Hepatocyte (in vitro differentiated cells): ENCODE measurements at regions not wholly inside any gene's neighbourhood (a gene's known extent, or its start where the extent isn't known, plus 50 kb on each side); places are given as distances from the start of the nearest gene placed in this dataset.

ENCODE experiments used
- DNase-seq: peaks from one replicate; pipeline ENCODE4 v3.0.0-alpha.2; 2016; ENCODE audit warnings: low spot score
- H2AFZ ChIP-seq: fragments of 200-600 bp; sonication (generic); 2 replicates; pipeline ENCODE4 v1.6.0; 2016; ENCODE audit warnings: antibody characterized with exemption, mild to moderate bottlenecking
- H3K27ac ChIP-seq: fragments of 200-600 bp; sonication (generic); 2 replicates; pipeline ENCODE4 v1.5.1; 2016; ENCODE audit warnings: mild to moderate bottlenecking
- H3K27me3 ChIP-seq: fragments of 200-600 bp; sonication (generic); 2 replicates; pipeline ENCODE4 v1.6.1; 2016
- H3K36me3 ChIP-seq: fragments of 200-600 bp; sonication (generic); replicated peaks from 2 replicates; pipeline ENCODE4 v1.5.1; 2016; ENCODE audit warnings: low read depth; ENCODE audit not compliant: insufficient read depth
- H3K4me1 ChIP-seq: fragments of 200-600 bp; sonication (generic); 2 replicates; pipeline ENCODE4 v1.5.1; 2016; ENCODE audit warnings: mild to moderate bottlenecking, moderate library complexity; ENCODE audit not compliant: insufficient read depth
- H3K4me2 ChIP-seq: fragments of 200-600 bp; sonication (generic); 2 replicates; pipeline ENCODE4 v1.6.0; 2016
- H3K4me3 ChIP-seq: fragments of 200-600 bp; sonication (generic); 2 replicates; pipeline ENCODE4 v1.5.1; 2016; ENCODE audit warnings: mild to moderate bottlenecking
- H3K79me2 ChIP-seq: fragments of 200-600 bp; sonication (generic); 2 replicates; pipeline ENCODE4 v1.6.0; 2017; ENCODE audit warnings: mild to moderate bottlenecking
- H3K9me2 ChIP-seq: fragments of 200-600 bp; sonication (generic); replicated peaks from 2 replicates; pipeline ENCODE4 v1.6.0; 2017; ENCODE audit warnings: mild to moderate bottlenecking; ENCODE audit not compliant: insufficient read depth
- H3K9me3 ChIP-seq: fragments of 200-600 bp; sonication (generic); 2 replicates; pipeline ENCODE4 v1.5.1; 2016; ENCODE audit warnings: low read depth, mild to moderate bottlenecking
- H4K20me1 ChIP-seq: fragments of 200-600 bp; sonication (generic); 2 replicates; pipeline ENCODE4 v1.6.0; 2016; ENCODE audit warnings: mild to moderate bottlenecking; ENCODE audit not compliant: insufficient read depth, poor library complexity, severe bottlenecking
- EZH2 ChIP-seq: fragments of 200-600 bp; sonication (generic); IDR thresholded peaks from 2 replicates; pipeline ENCODE4 v1.6.1; 2016; ENCODE audit warnings: antibody characterized with exemption, mild to moderate bottlenecking, borderline replicate concordance
- EZH2phosphoT487 ChIP-seq: fragments of 200-600 bp; sonication (generic); IDR thresholded peaks from one replicate; pipeline ENCODE4 v1.6.1; 2018; ENCODE audit warnings: antibody characterized with exemption, mild to moderate bottlenecking, low read depth, moderate library complexity; ENCODE audit not compliant: unreplicated experiment, severe bottlenecking
- WGBS: methylation state at CpG from one replicate; pipeline ENCODE4 v1.1.6; 2016; ENCODE audit warnings: low lambda C conversion rate; ENCODE audit errors: missing lambda C conversion rate; 5-methylcytosine and 5-hydroxymethylcytosine counted together
- TF ChIP-seq, protein P1 (sequence below): fragments of 200-600 bp; sonication (generic); IDR thresholded peaks from 2 replicates; pipeline ENCODE4 v1.5.1; 2016; ENCODE audit warnings: antibody characterized with exemption, mild to moderate bottlenecking; ENCODE audit not compliant: poor library complexity

DNA sequence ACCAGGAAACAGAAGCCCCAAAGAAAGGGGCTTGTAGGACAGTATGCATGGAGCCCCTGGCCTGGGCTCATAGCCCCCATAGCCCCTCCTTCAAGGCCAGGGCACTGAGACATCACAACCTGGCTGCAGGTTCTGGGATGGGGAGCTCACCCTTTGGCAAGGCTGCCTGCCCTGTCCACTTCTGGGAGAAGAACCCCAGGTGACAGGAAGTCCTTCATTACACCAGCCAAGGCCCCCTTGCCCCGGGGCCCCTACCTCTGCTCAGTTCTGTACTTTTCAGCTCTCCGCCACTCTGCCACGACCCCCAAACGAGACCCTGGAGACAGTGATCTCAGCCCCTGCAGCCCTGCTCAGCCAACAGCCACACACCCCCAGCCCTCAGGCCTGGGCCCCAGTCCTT is 223.2 kb upstream of the RTL1 start:
- Histone ChIP-seq H3K27ac (no peak overlapping the region), H3K79me2 (no peaks in the 10 kb centered on the region), H3K4me1 (peaks cover 9% of the 10 kb centered on the region), H3K36me3 (no peaks in the 10 kb centered on the region), H2AFZ (no peak overlapping the region), H3K27me3 (no peaks in the 10 kb centered on the region), H3K4me2 (no peak overlapping the region), H3K9me2 (no peaks in the 10 kb centered on the region), H4K20me1 (no peaks in the 10 kb centered on the region), H3K4me3 (no peak overlapping the region), H3K9me3 (no peaks in the 10 kb centered on the region)
- DNase-seq, result no peak
- 98% methylated on average over 4 of the region's 4 CpGs for WGBS
- no peak for TF ChIP-seq EZH2phosphoT487

DNA sequence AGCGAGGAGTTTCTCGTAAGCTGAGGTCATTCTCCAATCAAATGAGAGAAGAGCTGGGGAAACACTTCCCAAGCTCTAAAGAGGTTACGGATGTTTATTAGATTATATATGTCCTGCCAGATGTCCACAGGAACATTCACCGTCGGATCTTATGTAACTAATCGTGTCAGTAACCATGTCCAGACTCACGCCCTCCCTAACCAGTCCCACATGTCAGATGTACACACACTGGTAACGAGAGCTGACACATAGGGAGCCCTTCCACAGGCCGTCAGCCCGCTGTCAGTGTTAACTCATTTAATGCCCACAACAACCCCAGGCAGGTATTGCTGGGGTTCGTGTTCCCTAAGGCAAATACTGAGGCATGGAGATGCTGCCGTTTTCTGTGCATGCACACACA is 223.7 kb upstream of the RTL1 start:
- 59% methylated on average over 12 of the region's 12 CpGs for WGBS
- no peaks in the 10 kb centered on the region for H3K79me2 ChIP-seq
- H3K27me3 ChIP-seq, result no peaks in the 10 kb centered on the region
- no peaks in the 10 kb centered on the region for H3K9me3 ChIP-seq
- no peak overlapping the region for H3K4me3 ChIP-seq
- no peaks in the 10 kb centered on the region for H4K20me1 ChIP-seq
- H3K4me2 ChIP-seq, result no peak overlapping the region
- H3K4me1 ChIP-seq, result peaks cover 9% of the 10 kb centered on the region
- no peak for DNase-seq
- TF ChIP-seq, protein P1, sequence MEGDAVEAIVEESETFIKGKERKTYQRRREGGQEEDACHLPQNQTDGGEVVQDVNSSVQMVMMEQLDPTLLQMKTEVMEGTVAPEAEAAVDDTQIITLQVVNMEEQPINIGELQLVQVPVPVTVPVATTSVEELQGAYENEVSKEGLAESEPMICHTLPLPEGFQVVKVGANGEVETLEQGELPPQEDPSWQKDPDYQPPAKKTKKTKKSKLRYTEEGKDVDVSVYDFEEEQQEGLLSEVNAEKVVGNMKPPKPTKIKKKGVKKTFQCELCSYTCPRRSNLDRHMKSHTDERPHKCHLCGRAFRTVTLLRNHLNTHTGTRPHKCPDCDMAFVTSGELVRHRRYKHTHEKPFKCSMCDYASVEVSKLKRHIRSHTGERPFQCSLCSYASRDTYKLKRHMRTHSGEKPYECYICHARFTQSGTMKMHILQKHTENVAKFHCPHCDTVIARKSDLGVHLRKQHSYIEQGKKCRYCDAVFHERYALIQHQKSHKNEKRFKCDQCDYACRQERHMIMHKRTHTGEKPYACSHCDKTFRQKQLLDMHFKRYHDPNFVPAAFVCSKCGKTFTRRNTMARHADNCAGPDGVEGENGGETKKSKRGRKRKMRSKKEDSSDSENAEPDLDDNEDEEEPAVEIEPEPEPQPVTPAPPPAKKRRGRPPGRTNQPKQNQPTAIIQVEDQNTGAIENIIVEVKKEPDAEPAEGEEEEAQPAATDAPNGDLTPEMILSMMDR, result no peak
- TF ChIP-seq EZH2 (no peak), EZH2phosphoT487 (no peak)
- no peaks in the 10 kb centered on the region for H3K9me2 ChIP-seq
- no peak overlapping the region for H2AFZ ChIP-seq
- H3K27ac ChIP-seq, result no peak overlapping the region
- H3K36me3 ChIP-seq, result no peaks in the 10 kb centered on the region

DNA sequence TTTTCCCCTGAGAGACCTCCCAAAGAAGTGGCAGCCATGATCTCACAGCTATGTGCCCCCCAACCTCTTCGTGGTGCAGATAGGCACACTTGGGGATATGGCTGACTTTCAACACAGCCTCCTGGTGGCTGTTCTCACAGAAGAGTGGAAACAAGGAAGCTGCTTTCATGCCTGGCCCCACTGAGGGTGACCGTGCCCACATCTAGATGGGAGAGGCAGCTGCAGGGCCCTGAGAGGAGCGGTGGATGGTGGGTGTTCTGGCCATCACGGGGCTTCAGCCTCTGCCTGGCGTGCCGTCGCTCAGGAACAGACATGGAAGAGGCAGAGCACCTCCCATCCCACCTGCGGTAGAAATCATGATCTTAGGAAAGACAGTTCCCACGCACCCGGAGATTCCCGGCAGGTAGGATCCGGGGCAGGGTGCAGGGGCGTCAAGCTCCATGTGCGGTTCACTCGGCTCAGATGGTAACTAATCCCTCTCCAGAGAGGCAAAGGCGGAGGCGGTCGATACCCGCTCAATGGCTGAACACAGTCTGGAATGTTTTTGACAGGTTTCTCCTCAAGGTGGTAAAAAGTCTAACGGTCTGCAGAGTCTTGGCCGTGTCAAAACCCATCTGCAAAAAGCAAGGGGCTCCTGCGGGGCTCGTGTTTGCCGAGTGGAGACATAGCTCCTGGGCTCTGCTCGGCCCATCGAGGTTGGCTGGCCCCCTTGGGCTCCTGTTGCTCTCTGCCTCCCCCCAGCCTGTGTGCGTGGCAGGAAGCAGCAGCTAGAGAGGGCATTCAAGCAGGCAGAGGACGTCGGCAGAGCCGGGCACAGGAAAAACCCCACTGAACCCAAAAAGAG is 225.2 kb upstream of the RTL1 start:
- Histone ChIP-seq H2AFZ (no peak overlapping the region), H3K4me3 (no peak overlapping the region), H3K27ac (no peak overlapping the region), H3K36me3 (no peaks in the 10 kb centered on the region), H3K27me3 (no peaks in the 10 kb centered on the region), H3K9me3 (no peaks in the 10 kb centered on the region), H3K4me2 (no peak overlapping the region), H3K4me1 (peaks cover 9% of the 10 kb centered on the region), H4K20me1 (no peaks in the 10 kb centered on the region), H3K79me2 (no peaks in the 10 kb centered on the region), H3K9me2 (no peaks in the 10 kb centered on the region)
- 85% methylated on average over 30 of the region's 30 CpGs for WGBS
- TF ChIP-seq EZH2, result no peak
- TF ChIP-seq, protein P1, result no peak
- no peak for TF ChIP-seq EZH2phosphoT487
- DNase-seq, result no peak

DNA sequence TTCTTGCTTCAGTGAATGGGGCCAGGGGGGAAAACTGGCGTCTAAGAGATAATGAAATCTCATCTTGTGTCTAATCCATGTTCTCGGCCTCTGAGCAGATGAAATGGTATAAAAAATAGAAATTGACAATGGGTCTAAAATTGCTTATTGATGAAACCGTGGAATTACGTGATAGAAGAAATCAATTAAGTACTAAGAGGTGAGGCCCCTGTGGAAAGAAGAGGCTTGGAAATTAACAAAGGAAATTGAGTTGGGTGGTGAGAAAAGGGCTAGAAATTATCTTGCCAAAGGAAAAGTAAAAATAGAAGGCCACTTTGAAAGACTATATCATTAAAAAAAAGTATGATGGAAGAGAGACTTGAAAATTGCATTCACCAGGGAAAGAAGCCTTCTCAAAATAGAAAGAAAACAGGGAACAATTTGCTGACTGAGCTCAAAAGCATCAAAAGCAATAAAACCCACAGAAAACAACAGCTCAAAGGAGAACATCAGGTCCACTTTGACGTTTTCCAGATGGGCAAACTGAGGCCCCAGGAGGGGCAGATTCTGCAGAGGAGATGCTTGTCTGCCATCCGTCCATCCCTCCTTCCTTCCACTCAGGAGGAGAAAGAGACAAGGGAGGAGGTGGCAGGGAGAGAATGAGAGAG is 226.1 kb upstream of the RTL1 start:
- Histone ChIP-seq H3K79me2 (no peaks in the 10 kb centered on the region), H4K20me1 (no peaks in the 10 kb centered on the region), H2AFZ (no peak overlapping the region), H3K9me2 (no peaks in the 10 kb centered on the region), H3K27me3 (no peaks in the 10 kb centered on the region), H3K4me2 (no peak overlapping the region), H3K4me3 (no peak overlapping the region), H3K27ac (no peak overlapping the region), H3K9me3 (no peaks in the 10 kb centered on the region), H3K36me3 (no peaks in the 10 kb centered on the region), H3K4me1 (peaks cover 13% of the 10 kb centered on the region)
- no peak for TF ChIP-seq EZH2phosphoT487
- TF ChIP-seq, protein P1, result no peak
- no peak for TF ChIP-seq EZH2
- no peak for DNase-seq
- 67% methylated on average over 6 of the region's 6 CpGs for WGBS
